Fibroblast of lung (primary cell): ENCODE measurements at regions not wholly inside any gene's neighbourhood (a gene's known extent, or its start where the extent isn't known, plus 50 kb on each side); places are given as distances from the start of the nearest gene placed in this dataset.
"Not testable (repeated sequence)": the region's sequence is repeated elsewhere in the genome, so short reads cannot be mapped to it uniquely, and the experiment has no call there.

Experiments used
- CTCF ChIP-seq, 2 donors: IDR thresholded peaks in 1 of 2; conservative IDR thresholded peaks in 1 of 2; 1 replicate in 1 of 2; 2 replicates in 1 of 2; pipeline ENCODE4 v1.5.1; 2011 to 2012; ENCODE audit warnings: low read length in 2 of 2, control low read depth in 1 of 2, inconsistent platforms in 1 of 2, low read depth in 1 of 2, mild to moderate bottlenecking in 1 of 2
- EZH2 ChIP-seq: IDR thresholded peaks from 2 replicates; pipeline ENCODE4 v1.5.1; 2012; ENCODE audit warnings: low read length, control low read depth, mild to moderate bottlenecking; ENCODE audit errors: missing control alignments

DNA sequence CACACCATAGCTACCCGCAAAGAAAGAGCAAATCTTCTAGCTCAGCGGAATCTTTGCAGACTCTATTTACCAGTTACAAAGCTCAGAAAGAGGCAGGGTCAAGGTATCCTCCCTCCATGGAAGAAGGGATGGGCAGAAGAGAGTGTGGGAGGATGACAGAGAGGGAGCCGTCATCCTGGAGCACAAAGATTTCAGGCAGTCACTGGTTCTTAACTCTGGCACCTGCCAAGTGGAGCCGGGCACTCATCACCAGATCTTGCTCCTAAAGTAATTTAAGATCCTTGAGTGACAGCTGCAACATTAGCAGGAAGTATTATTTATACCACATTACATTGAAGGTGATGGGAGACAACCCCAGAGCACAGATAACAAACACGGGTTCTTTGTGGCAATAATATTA lies 102.5 kb upstream of the NBPF26 start:
- not testable (repeated sequence) for TF ChIP-seq CTCF (conservative IDR thresholded peaks at IDR 0.05 in 1 of 2, IDR thresholded peaks at IDR 0.05 in 1 of 2; ENCODE audit: low read depth in 1 of 2, low read length in 2 of 2); EZH2
